Panc1 (cell line): ENCODE measurements at regions not wholly inside any gene's neighbourhood (a gene's known extent, or its start where the extent isn't known, plus 50 kb on each side); places are given as distances from the start of the nearest gene placed in this dataset.

Experiments
- ATAC-seq: fragments of 200-7000 bp; cut with Tn5 transposase; 2 replicates; pipeline ENCODE4 v1.9.1; 2020; ENCODE audit warnings: mild to moderate bottlenecking, moderate library complexity
- BruUV-seq: library from RNA; stranded (reverse); fragments of 400-500 nt; replicated peaks from 2 replicates; lab custom pipeline; 2021; lab: Mats Ljungman, UMichigan
- CTCF ChIA-PET: fragments of 300-600 bp; sonication (Branson Sonifier 250); formaldehyde crosslinking; loops from one replicate; lab custom pipeline; 2022; ENCODE audit warnings: antibody characterized with exemption; lab: Charles Lee
- POLR2A ChIA-PET: fragments of 300-600 bp; sonication (Branson Sonifier 250); formaldehyde crosslinking; loops from one replicate; lab custom pipeline; 2022; ENCODE audit warnings: antibody characterized with exemption; lab: Charles Lee
- DNase-seq: peaks from one replicate; pipeline ENCODE4 v3.0.0-alpha.2; 2010; ENCODE audit warnings: low read depth, low spot score
- H3K27ac ChIP-seq: 2 replicates; pipeline ENCODE4 v1.5.1; 2011; ENCODE audit warnings: mild to moderate bottlenecking, low read length, inconsistent platforms
- H3K27me3 ChIP-seq: fragments of 200-500 bp; sonication (Bioruptor generic); 2 replicates; pipeline ENCODE4 v1.6.0; 2014; ENCODE audit warnings: low read length, inconsistent platforms; ENCODE audit not compliant: control insufficient read depth, insufficient read depth
- H3K36me3 ChIP-seq: fragments of 200-500 bp; sonication (Bioruptor generic); 2 replicates; pipeline ENCODE4 v1.5.1; 2014; ENCODE audit warnings: inconsistent platforms, mild to moderate bottlenecking, low read length, moderate library complexity; ENCODE audit not compliant: control insufficient read depth, insufficient read depth
- H3K4me1 ChIP-seq: 2 replicates; pipeline ENCODE4 v1.5.1; 2011; ENCODE audit warnings: inconsistent platforms, mild to moderate bottlenecking, low read length, moderate library complexity; ENCODE audit not compliant: control insufficient read depth, insufficient read depth
- H3K4me3 ChIP-seq, 2 experiments: 2 replicates each; pipeline ENCODE4 v1.5.1; 2011 to 2012; ENCODE audit warnings: low read depth in 2 of 2, low read length in 2 of 2, mild to moderate bottlenecking in 2 of 2, inconsistent platforms in 1 of 2, moderate library complexity in 1 of 2
- H3K9me3 ChIP-seq: fragments of 200-500 bp; sonication (Bioruptor generic); 2 replicates; pipeline ENCODE4 v1.5.1; 2014; ENCODE audit warnings: low read depth, mild to moderate bottlenecking, inconsistent platforms, low read length, moderate library complexity; ENCODE audit not compliant: control insufficient read depth, insufficient read depth
- CTCF ChIP-seq: fragments of 450-650 bp; IDR thresholded peaks from 2 replicates; pipeline ENCODE4 v1.5.1; 2017; ENCODE audit warnings: mild to moderate bottlenecking
- POLR2AphosphoS5 ChIP-seq: IDR thresholded peaks from 2 replicates; pipeline ENCODE4 v1.6.1; 2012; ENCODE audit warnings: mild to moderate bottlenecking, low read depth, low read length, moderate library complexity
- SIN3A ChIP-seq: IDR thresholded peaks from 2 replicates; pipeline ENCODE4 v1.6.1; 2012; ENCODE audit warnings: low read depth, mild to moderate bottlenecking, low read length, moderate library complexity, borderline replicate concordance; ENCODE audit not compliant: insufficient read depth
- TCF7L2 ChIP-seq: IDR thresholded peaks from 2 replicates; pipeline ENCODE4 v1.6.1; 2011; ENCODE audit warnings: mild to moderate bottlenecking, low read depth, low read length, inconsistent platforms
- in situ Hi-C: cut with HindIII; loops from 2 replicates; pipeline ENCODE4 v1.10.0; 2016; ENCODE audit warnings: low sequenced_read_pairs, low pct_unique_long_range_greater_than_20kb
- intact Hi-C: fragments of 100-400 bp; cut with micrococcal nuclease; formaldehyde crosslinking; loops from one replicate; pipeline ENCODE4 v1.10.0; 2022; ENCODE audit not compliant: unreplicated experiment
- TF ChIP-seq, protein P1 (sequence below), 2 experiments: IDR thresholded peaks; 2 replicates each; pipeline ENCODE4 v1.6.1; 2011 to 2012; ENCODE audit warnings: low read depth in 2 of 2, control low read depth in 1 of 2, low read length in 1 of 2, mild to moderate bottlenecking in 1 of 2, moderate library complexity in 1 of 2; ENCODE audit not compliant: insufficient read depth in 1 of 2

DNA sequence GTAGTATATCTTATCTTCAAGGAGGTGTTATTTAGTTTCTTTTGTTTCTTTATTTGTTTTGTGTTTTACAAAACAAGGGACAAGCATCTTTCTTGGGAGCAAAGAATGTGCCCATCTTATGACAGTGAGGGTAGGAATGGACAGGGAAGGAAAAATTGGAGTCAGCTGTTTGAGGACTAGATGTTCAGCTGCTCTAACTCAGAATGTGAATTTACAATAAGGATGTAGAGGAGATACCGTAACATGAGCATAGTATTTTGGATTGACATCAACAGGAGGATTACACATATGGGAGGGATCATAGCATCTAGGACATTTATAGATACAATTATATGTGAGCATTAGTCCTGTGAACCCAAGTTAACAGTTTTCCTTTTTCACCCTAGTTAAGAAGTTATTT is 89.0 kb upstream of the GK2 start:
- no TSS peak for BruUV-seq
- Histone ChIP-seq H3K27ac (no peak overlapping the region), H3K4me1 (no peaks in the 10 kb centered on the region), H3K9me3 (no peaks in the 10 kb centered on the region), H3K4me3 (no peak overlapping the region), H3K36me3 (no peaks in the 10 kb centered on the region), H3K27me3 (no peaks in the 10 kb centered on the region)
- no peak for DNase-seq
- intact Hi-C loops, result no loop called here
- in situ Hi-C loops, result no loop called here
- POLR2A ChIA-PET, result no interaction called here
- no peak for TF ChIP-seq SIN3A
- TF ChIP-seq TCF7L2, result no peak
- TF ChIP-seq POLR2AphosphoS5, result no peak
- TF ChIP-seq, protein P1, sequence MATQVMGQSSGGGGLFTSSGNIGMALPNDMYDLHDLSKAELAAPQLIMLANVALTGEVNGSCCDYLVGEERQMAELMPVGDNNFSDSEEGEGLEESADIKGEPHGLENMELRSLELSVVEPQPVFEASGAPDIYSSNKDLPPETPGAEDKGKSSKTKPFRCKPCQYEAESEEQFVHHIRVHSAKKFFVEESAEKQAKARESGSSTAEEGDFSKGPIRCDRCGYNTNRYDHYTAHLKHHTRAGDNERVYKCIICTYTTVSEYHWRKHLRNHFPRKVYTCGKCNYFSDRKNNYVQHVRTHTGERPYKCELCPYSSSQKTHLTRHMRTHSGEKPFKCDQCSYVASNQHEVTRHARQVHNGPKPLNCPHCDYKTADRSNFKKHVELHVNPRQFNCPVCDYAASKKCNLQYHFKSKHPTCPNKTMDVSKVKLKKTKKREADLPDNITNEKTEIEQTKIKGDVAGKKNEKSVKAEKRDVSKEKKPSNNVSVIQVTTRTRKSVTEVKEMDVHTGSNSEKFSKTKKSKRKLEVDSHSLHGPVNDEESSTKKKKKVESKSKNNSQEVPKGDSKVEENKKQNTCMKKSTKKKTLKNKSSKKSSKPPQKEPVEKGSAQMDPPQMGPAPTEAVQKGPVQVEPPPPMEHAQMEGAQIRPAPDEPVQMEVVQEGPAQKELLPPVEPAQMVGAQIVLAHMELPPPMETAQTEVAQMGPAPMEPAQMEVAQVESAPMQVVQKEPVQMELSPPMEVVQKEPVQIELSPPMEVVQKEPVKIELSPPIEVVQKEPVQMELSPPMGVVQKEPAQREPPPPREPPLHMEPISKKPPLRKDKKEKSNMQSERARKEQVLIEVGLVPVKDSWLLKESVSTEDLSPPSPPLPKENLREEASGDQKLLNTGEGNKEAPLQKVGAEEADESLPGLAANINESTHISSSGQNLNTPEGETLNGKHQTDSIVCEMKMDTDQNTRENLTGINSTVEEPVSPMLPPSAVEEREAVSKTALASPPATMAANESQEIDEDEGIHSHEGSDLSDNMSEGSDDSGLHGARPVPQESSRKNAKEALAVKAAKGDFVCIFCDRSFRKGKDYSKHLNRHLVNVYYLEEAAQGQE (IDR thresholded peaks at IDR 0.05; ENCODE audit: insufficient read depth in 1 of 2, low read depth in 2 of 2, low read length in 1 of 2), result no peak
- TF ChIP-seq CTCF, result no peak
- ATAC-seq, result no peak
- CTCF ChIA-PET, result no interaction called here

GRCh38 chr4:79495447-79495846 is 87.4 kb upstream of the GK2 start:
- no peaks in the 10 kb centered on the region for H3K4me1 ChIP-seq
- no TSS peak for BruUV-seq
- ATAC-seq (no peak), DNase-seq (no peak)
- ChIA-PET POLR2A (no interaction called here), CTCF (no interaction called here)
- H3K27ac ChIP-seq, result no peak overlapping the region
- H3K27me3 ChIP-seq, result no peaks in the 10 kb centered on the region
- no peak overlapping the region for H3K4me3 ChIP-seq
- no peaks in the 10 kb centered on the region for H3K9me3 ChIP-seq
- intact Hi-C loops, result no loop called here
- in situ Hi-C loops, result no loop called here
- no peak for TF ChIP-seq CTCF
- TF ChIP-seq SIN3A, result no peak
- no peak for TF ChIP-seq POLR2AphosphoS5
- TF ChIP-seq, protein P1 (IDR thresholded peaks at IDR 0.05; ENCODE audit: insufficient read depth in 1 of 2, low read depth in 2 of 2, low read length in 1 of 2), result no peak
- no peaks in the 10 kb centered on the region for H3K36me3 ChIP-seq
